OCI-M1 (cell line): ENCODE measurements at regions not wholly inside any gene's neighbourhood (a gene's known extent, or its start where the extent isn't known, plus 50 kb on each side); places are given as distances from the start of the nearest gene placed in this dataset.

Source experiments
- DNase-seq: peaks from one replicate; lab custom pipeline; 2025; lab: John Stamatoyannopoulos, UW

GRCh38 chrX:38887222-38887621 lies 86.0 kb downstream of the MID1IP1 start:
- no peak for DNase-seq

GRCh38 chrX:38890326-38890725 lies 89.1 kb downstream of the MID1IP1 start:
- no peak for DNase-seq

GRCh38 chrX:38890963-38891362 lies 89.7 kb downstream of the MID1IP1 start:
- DNase-seq: no peak

- DNase-seq: peak; percentile 2
These were observed 90.6 kb downstream of the MID1IP1 start for GRCh38 chrX:38891641-38892413.

- DNase-seq: no peak
These were observed 92.2 kb downstream of the MID1IP1 start for GRCh38 chrX:38893441-38893840.

- DNase-seq: no peak
These were observed 94.5 kb downstream of the MID1IP1 start for GRCh38 chrX:38895775-38896174.

GRCh38 chrX:38896724-38897298 lies 95.6 kb downstream of the MID1IP1 start:
- peak; percentile 4 for DNase-seq

GRCh38 chrX:38898261-38898660 lies 97.0 kb downstream of the MID1IP1 start:
- peak; percentile 36 for DNase-seq

GRCh38 chrX:38899650-38900049 lies 98.4 kb downstream of the MID1IP1 start:
- DNase-seq: no peak

GRCh38 chrX:38900719-38901118 lies 99.5 kb downstream of the MID1IP1 start:
- DNase-seq: no peak

- DNase-seq: no peak
These were observed 101.8 kb downstream of the MID1IP1 start for GRCh38 chrX:38902972-38903492.

GRCh38 chrX:38916801-38917200 lies 115.5 kb downstream of the MID1IP1 start:
- no peak for DNase-seq

GRCh38 chrX:38917954-38918353 lies 116.7 kb downstream of the MID1IP1 start:
- DNase-seq: no peak

GRCh38 chrX:38919202-38919601 lies 117.9 kb downstream of the MID1IP1 start:
- DNase-seq: no peak

- DNase-seq: no peak
These were observed 118.7 kb downstream of the MID1IP1 start for GRCh38 chrX:38919853-38920528.

GRCh38 chrX:38923451-38923969 lies 122.3 kb downstream of the MID1IP1 start:
- no peak for DNase-seq

- no peak for DNase-seq
These were observed 126.3 kb downstream of the MID1IP1 start for GRCh38 chrX:38927592-38927991.

- peak; percentile 1 for DNase-seq
These were observed 128.7 kb downstream of the MID1IP1 start for GRCh38 chrX:38929966-38930421.

- no peak for DNase-seq
These were observed 129.2 kb downstream of the MID1IP1 start for GRCh38 chrX:38930474-38930873.

GRCh38 chrX:38935561-38935960 lies 134.3 kb downstream of the MID1IP1 start:
- DNase-seq: no peak

- no peak for DNase-seq
These were observed 136.1 kb downstream of the MID1IP1 start for GRCh38 chrX:38937400-38937799.

GRCh38 chrX:38937926-38938325 lies 136.7 kb downstream of the MID1IP1 start:
- no peak for DNase-seq

GRCh38 chrX:38939067-38939466 lies 137.8 kb downstream of the MID1IP1 start:
- DNase-seq: no peak
